ENCODE measurements at regions not wholly inside any gene's neighbourhood (a gene's known extent, or its start where the extent isn't known, plus 50 kb on each side); places are given as distances from the start of the nearest gene placed in this dataset.

DNA sequence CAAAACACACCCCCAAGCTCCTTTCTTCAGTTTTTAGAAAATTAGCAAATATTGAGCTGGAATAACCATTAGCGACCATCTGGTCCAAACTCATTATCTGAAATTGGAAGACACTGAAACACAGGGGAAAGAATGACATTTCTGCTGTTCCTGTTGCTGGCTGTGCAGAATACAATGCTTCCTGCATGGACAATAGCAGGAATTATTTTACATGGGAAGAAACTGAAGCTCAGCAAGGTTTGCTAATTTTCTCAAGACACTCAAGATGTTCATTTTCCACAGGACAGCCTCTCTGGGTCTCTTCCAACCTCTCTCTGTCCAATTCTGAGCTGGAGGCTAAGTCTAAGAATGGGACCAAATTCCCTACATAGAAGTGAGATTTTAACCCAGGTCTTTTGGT is 81.9 kb upstream of the TNS3 start:
- TF ChIP-seq, protein P1, sequence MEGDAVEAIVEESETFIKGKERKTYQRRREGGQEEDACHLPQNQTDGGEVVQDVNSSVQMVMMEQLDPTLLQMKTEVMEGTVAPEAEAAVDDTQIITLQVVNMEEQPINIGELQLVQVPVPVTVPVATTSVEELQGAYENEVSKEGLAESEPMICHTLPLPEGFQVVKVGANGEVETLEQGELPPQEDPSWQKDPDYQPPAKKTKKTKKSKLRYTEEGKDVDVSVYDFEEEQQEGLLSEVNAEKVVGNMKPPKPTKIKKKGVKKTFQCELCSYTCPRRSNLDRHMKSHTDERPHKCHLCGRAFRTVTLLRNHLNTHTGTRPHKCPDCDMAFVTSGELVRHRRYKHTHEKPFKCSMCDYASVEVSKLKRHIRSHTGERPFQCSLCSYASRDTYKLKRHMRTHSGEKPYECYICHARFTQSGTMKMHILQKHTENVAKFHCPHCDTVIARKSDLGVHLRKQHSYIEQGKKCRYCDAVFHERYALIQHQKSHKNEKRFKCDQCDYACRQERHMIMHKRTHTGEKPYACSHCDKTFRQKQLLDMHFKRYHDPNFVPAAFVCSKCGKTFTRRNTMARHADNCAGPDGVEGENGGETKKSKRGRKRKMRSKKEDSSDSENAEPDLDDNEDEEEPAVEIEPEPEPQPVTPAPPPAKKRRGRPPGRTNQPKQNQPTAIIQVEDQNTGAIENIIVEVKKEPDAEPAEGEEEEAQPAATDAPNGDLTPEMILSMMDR (IDR thresholded peaks at IDR 0.05; ENCODE audit: low read length), result no peak
- no peak for TF ChIP-seq EZH2 (IDR thresholded peaks at IDR 0.05; ENCODE audit: borderline replicate concordance, low read length)
- Histone ChIP-seq H3K27ac (ENCODE audit: low read depth, low read length, poor library complexity, severe bottlenecking) (no peak overlapping the region), H3K9ac (ENCODE audit: low read length) (no peak overlapping the region)

GRCh38 chr7:47663213-47663612 is 81.3 kb upstream of the TNS3 start:
- no peak overlapping the region for H2AFZ ChIP-seq (ENCODE audit: low read length)
- H4K20me1 ChIP-seq (ENCODE audit: insufficient read depth, low read length), result no peaks in the 10 kb centered on the region
- H3K36me3 ChIP-seq (ENCODE audit: insufficient read depth, low read length), result no peaks in the 10 kb centered on the region
- H3K27ac ChIP-seq (ENCODE audit: low read depth, low read length, poor library complexity, severe bottlenecking), result no peak overlapping the region
- no peaks in the 10 kb centered on the region for H3K9me2 ChIP-seq (ENCODE audit: low read depth, low read length)
- H3K27me3 ChIP-seq (ENCODE audit: insufficient read depth, low read length), result no peaks in the 10 kb centered on the region
- H3K9me3 ChIP-seq (ENCODE audit: low read length), result peaks cover 3% of the 10 kb centered on the region; the same call in 1 of the 2 replicates
- TF ChIP-seq, protein P1 (IDR thresholded peaks at IDR 0.05; ENCODE audit: low read length), result no peak
- TF ChIP-seq EZH2 (IDR thresholded peaks at IDR 0.05; ENCODE audit: borderline replicate concordance, low read length), result no peak
- H3K4me3 ChIP-seq (ENCODE audit: low read depth, low read length, poor library complexity, severe bottlenecking), result no peak overlapping the region
- no peak overlapping the region for H3K9ac ChIP-seq (ENCODE audit: low read length)
- H3F3A ChIP-seq (ENCODE audit: insufficient read depth, low read length), result no peaks in the 10 kb centered on the region
- H3K4me2 ChIP-seq (ENCODE audit: low read length), result no peak overlapping the region
- no peaks in the 10 kb centered on the region for H3K79me2 ChIP-seq (ENCODE audit: insufficient read depth, low read length)
- H3K4me1 ChIP-seq (ENCODE audit: insufficient read depth, low read length, severe bottlenecking), result peaks cover 28% of the 10 kb centered on the region

More for the DNA sequence above, 81.9 kb upstream of the TNS3 start:
- no peak overlapping the region for H3K4me3 ChIP-seq (ENCODE audit: low read depth, low read length, poor library complexity, severe bottlenecking)
- no peak overlapping the region for H3K4me2 ChIP-seq (ENCODE audit: low read length)
- H3K4me1 ChIP-seq (ENCODE audit: insufficient read depth, low read length, severe bottlenecking), result peaks cover 34% of the 10 kb centered on the region
- peaks cover 3% of the 10 kb centered on the region; the same call in 1 of the 2 replicates for H3K9me3 ChIP-seq (ENCODE audit: low read length)
- H2AFZ ChIP-seq (ENCODE audit: low read length), result no peak overlapping the region
- no peaks in the 10 kb centered on the region for H3K9me2 ChIP-seq (ENCODE audit: low read depth, low read length)
- no peaks in the 10 kb centered on the region for H3F3A ChIP-seq (ENCODE audit: insufficient read depth, low read length)
- no peaks in the 10 kb centered on the region for H3K27me3 ChIP-seq (ENCODE audit: insufficient read depth, low read length)
- H4K20me1 ChIP-seq (ENCODE audit: insufficient read depth, low read length), result no peaks in the 10 kb centered on the region
- no peaks in the 10 kb centered on the region for H3K36me3 ChIP-seq (ENCODE audit: insufficient read depth, low read length)
- no peaks in the 10 kb centered on the region for H3K79me2 ChIP-seq (ENCODE audit: insufficient read depth, low read length)

- Histone ChIP-seq H3K4me1 (ENCODE audit: insufficient read depth, low read length, severe bottlenecking) (peaks cover 26% of the 10 kb centered on the region), H3K79me2 (ENCODE audit: insufficient read depth, low read length) (no peaks in the 10 kb centered on the region), H2AFZ (ENCODE audit: low read length) (peak overlapping the region; percentile 19; the same call in 1 of the 2 replicates), H3K9me3 (ENCODE audit: low read length) (no peaks in the 10 kb centered on the region), H3K9me2 (ENCODE audit: low read depth, low read length) (no peaks in the 10 kb centered on the region), H3F3A (ENCODE audit: insufficient read depth, low read length) (no peaks in the 10 kb centered on the region), H4K20me1 (ENCODE audit: insufficient read depth, low read length) (no peaks in the 10 kb centered on the region), H3K27me3 (ENCODE audit: insufficient read depth, low read length) (no peaks in the 10 kb centered on the region), H3K4me2 (ENCODE audit: low read length) (peak overlapping the region; percentile 4; the same call in 1 of the 2 replicates), H3K36me3 (ENCODE audit: insufficient read depth, low read length) (no peaks in the 10 kb centered on the region), H3K27ac (ENCODE audit: low read depth, low read length, poor library complexity, severe bottlenecking) (peak overlapping the region; percentile 32), H3K4me3 (ENCODE audit: low read depth, low read length, poor library complexity, severe bottlenecking) (no peak overlapping the region), H3K9ac (ENCODE audit: low read length) (peak overlapping the region; percentile 29; the same call in 1 of the 2 replicates)
- no peak for TF ChIP-seq EZH2 (IDR thresholded peaks at IDR 0.05; ENCODE audit: borderline replicate concordance, low read length)
- TF ChIP-seq, protein P1 (IDR thresholded peaks at IDR 0.05; ENCODE audit: low read length), result no peak
Observed at GRCh38 chr7:47661051-47661714, 79.3 kb upstream of the TNS3 start.

Measured in OCI-LY1 (cell line).